ENCODE measurements at regions not wholly inside any gene's neighbourhood (a gene's known extent, or its start where the extent isn't known, plus 50 kb on each side); places are given as distances from the start of the nearest gene placed in this dataset.

DNA sequence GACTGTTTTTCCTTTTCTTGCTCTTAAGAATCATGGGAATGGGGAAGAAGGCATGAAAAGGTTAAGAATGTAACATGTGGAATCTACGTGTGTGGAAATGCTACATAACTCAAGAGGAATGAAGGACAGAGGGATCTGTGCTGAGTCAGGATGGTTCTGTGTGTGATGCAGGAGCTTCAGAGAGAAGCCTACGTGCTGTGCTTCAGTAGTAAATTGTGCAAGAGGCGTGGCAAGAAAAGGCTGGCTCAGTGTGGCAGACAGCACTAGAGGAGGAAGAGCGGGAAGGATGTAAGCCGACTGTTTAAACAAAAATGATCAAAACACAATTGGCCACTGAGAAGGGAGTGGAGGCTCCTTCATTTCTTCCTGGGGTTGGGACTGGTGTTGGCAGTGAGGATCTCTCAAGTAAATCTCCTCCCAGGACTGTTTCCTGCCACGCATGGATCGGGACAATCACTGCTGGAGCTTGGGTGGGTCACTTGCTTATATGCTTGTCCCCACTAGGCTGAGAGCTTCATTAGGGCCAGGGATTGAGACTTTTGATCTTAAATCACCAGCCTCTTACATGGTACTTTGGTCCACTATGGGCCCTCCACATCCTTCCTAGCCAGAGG, 59.4 kb upstream of the BASP1 start (continued):
- TF ChIP-seq ZNF462 (CRISPR knock-in tag; IDR thresholded peaks at IDR 0.05) (no peak), NANOG (IDR thresholded peaks at IDR 0.05; ENCODE audit: borderline replicate concordance) (no peak), ZNF331 (CRISPR knock-in tag; IDR thresholded peaks at IDR 0.05; ENCODE audit: low read depth) (no peak), POLR2AphosphoS5 (IDR thresholded peaks at IDR 0.05; ENCODE audit: low read depth) (no peak), CREB1 (CRISPR knock-in tag; IDR thresholded peaks at IDR 0.05; ENCODE audit: low read depth) (no peak)
- TF ChIP-seq, protein P1, sequence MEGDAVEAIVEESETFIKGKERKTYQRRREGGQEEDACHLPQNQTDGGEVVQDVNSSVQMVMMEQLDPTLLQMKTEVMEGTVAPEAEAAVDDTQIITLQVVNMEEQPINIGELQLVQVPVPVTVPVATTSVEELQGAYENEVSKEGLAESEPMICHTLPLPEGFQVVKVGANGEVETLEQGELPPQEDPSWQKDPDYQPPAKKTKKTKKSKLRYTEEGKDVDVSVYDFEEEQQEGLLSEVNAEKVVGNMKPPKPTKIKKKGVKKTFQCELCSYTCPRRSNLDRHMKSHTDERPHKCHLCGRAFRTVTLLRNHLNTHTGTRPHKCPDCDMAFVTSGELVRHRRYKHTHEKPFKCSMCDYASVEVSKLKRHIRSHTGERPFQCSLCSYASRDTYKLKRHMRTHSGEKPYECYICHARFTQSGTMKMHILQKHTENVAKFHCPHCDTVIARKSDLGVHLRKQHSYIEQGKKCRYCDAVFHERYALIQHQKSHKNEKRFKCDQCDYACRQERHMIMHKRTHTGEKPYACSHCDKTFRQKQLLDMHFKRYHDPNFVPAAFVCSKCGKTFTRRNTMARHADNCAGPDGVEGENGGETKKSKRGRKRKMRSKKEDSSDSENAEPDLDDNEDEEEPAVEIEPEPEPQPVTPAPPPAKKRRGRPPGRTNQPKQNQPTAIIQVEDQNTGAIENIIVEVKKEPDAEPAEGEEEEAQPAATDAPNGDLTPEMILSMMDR (conservative IDR thresholded peaks at IDR 0.05; ENCODE audit: low read depth in 2 of 2): no peak

GRCh38 chr5:17160756-17161040, 56.7 kb upstream of the BASP1 start:
- no peak for DNase-seq (ENCODE audit: low spot score)
- Histone ChIP-seq H3K27me3 (ENCODE audit: insufficient read depth) (no peaks in the 10 kb centered on the region), H3K4me3 (no peak overlapping the region), H3F3A (replicated peaks; ENCODE audit: low read depth) (no peaks in the 10 kb centered on the region), H3K4me2 (no peak overlapping the region), H2AFZ (no peak overlapping the region), H3K79me2 (replicated peaks; ENCODE audit: insufficient read depth) (no peaks in the 10 kb centered on the region), H3K36me3 (ENCODE audit: insufficient read depth) (no peaks in the 10 kb centered on the region), H3K9me2 (ENCODE audit: insufficient read depth) (0 out of 2 replicates have a peak, but pooled peaks cover 5% of the 10 kb centered on the region), H3K4me1 (ENCODE audit: insufficient read depth) (0 out of 2 replicates have a peak, but pooled peaks cover 9% of the 10 kb centered on the region), H3K27ac (ENCODE audit: low read depth) (no peak overlapping the region), H4K20me1 (replicated peaks; ENCODE audit: insufficient read depth) (no peaks in the 10 kb centered on the region)
- no peaks in the 10 kb centered on the region for H3K36me3 Mint-ChIP-seq (ENCODE audit: low read depth)
- no peaks in the 10 kb centered on the region; the same call in 2 of the 3 replicates for H3K9me3 Mint-ChIP-seq
- H3K27me3 Mint-ChIP-seq (ENCODE audit: insufficient read depth, low read depth, poor library complexity): peaks cover 2% of the 10 kb centered on the region
- H3K4me1 Mint-ChIP-seq: peaks cover 14% of the 10 kb centered on the region
- H3K4me3 Mint-ChIP-seq: no peak overlapping the region
- ATAC-seq: no peak
- H3K27ac Mint-ChIP-seq: no peak overlapping the region
- TF ChIP-seq, protein P2, sequence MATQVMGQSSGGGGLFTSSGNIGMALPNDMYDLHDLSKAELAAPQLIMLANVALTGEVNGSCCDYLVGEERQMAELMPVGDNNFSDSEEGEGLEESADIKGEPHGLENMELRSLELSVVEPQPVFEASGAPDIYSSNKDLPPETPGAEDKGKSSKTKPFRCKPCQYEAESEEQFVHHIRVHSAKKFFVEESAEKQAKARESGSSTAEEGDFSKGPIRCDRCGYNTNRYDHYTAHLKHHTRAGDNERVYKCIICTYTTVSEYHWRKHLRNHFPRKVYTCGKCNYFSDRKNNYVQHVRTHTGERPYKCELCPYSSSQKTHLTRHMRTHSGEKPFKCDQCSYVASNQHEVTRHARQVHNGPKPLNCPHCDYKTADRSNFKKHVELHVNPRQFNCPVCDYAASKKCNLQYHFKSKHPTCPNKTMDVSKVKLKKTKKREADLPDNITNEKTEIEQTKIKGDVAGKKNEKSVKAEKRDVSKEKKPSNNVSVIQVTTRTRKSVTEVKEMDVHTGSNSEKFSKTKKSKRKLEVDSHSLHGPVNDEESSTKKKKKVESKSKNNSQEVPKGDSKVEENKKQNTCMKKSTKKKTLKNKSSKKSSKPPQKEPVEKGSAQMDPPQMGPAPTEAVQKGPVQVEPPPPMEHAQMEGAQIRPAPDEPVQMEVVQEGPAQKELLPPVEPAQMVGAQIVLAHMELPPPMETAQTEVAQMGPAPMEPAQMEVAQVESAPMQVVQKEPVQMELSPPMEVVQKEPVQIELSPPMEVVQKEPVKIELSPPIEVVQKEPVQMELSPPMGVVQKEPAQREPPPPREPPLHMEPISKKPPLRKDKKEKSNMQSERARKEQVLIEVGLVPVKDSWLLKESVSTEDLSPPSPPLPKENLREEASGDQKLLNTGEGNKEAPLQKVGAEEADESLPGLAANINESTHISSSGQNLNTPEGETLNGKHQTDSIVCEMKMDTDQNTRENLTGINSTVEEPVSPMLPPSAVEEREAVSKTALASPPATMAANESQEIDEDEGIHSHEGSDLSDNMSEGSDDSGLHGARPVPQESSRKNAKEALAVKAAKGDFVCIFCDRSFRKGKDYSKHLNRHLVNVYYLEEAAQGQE (IDR thresholded peaks at IDR 0.05; ENCODE audit: unreplicated experiment): no peak
- TF ChIP-seq EZH2 (IDR thresholded peaks at IDR 0.05; ENCODE audit: low read depth, unreplicated experiment) (no peak), JUNB (IDR thresholded peaks at IDR 0.05; ENCODE audit: unreplicated experiment) (no peak), POLR2AphosphoS5 (IDR thresholded peaks at IDR 0.05; ENCODE audit: low read depth) (no peak), NANOG (IDR thresholded peaks at IDR 0.05; ENCODE audit: borderline replicate concordance) (no peak)
- TF ChIP-seq, protein P1 (conservative IDR thresholded peaks at IDR 0.05; ENCODE audit: low read depth in 2 of 2): no peak
